Brain pericyte (primary cell): ENCODE measurements at regions not wholly inside any gene's neighbourhood (a gene's known extent, or its start where the extent isn't known, plus 50 kb on each side); places are given as distances from the start of the nearest gene placed in this dataset.

Source experiments
- DNase-seq: peaks from one replicate; pipeline ENCODE4 v3.0.0-alpha.2; 2012; ENCODE audit warnings: low read depth, low spot score

GRCh38 chr7:35339811-35340210 lies 85.9 kb upstream of the TBX20 start:
- DNase-seq, result no peak

GRCh38 chr7:35336444-35336843 lies 82.5 kb upstream of the TBX20 start:
- no peak for DNase-seq

DNA sequence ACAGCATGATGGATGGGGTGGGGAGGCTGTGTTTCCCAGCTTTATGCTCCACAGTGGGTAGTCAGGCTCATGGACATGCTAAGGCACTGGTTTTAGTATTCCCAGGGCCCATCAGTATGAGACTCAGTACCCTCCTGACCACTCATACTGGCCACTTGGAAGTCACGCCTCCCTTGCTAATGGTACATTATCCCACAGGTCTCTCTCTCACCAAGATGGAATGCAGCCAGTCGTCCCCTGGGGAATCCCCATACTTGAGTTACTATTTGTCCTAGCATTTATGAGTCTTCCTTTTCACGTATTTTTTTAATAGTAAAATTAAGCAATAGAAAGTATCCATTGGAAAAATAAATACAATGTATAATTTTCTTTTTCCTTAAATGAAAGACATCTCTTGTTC lies 80.6 kb upstream of the TBX20 start:
- DNase-seq, result no peak

- no peak for DNase-seq
Measured at GRCh38 chr7:35333265-35333664, 79.4 kb upstream of the TBX20 start.

GRCh38 chr7:35331730-35332678 lies 78.1 kb upstream of the TBX20 start:
- no peak for DNase-seq

DNA sequence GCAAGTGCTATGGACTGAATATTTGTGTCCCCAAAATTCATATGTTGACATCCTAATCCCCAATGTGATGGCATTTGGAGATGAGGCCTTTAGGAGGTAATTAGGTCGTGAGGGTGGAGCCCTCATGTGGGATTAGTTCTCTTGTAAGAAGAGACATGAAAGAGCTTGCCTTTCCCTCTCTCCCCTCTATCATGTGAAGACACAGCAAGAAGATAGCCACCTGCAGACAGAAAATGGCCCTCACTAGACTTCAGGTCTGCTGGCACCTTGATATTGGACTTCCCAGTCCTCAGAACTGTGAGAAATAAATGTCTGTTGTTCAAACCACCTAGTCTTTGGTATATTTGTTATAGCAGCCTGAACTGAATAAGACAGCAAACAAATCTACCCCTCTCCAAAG lies 75.1 kb upstream of the TBX20 start:
- DNase-seq, result no peak

GRCh38 chr7:35319606-35320005 lies 65.7 kb upstream of the TBX20 start:
- no peak for DNase-seq

DNA sequence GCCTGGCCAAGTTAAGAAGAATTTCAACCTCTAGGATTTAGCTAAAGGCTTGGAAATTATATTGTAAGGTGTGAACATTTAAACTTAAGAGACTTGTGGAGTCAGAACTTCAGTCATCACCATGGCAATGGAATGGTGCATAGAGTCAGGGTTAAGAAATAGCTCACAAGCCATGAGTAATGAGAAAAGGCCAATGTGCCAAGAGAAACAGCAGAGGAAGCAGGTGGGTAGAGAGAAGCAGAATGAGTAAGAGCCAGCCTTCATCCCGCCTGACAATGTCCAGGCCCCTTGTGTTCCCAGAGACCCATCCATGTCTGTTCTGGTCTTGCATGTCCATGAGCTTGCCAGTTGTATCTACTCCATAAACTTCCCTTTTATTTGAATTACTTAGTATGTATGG lies 62.6 kb upstream of the TBX20 start:
- DNase-seq, result no peak

GRCh38 chr7:35315517-35315916 lies 61.6 kb upstream of the TBX20 start:
- no peak for DNase-seq

GRCh38 chr7:35314354-35314753 lies 60.5 kb upstream of the TBX20 start:
- DNase-seq, result no peak

DNA sequence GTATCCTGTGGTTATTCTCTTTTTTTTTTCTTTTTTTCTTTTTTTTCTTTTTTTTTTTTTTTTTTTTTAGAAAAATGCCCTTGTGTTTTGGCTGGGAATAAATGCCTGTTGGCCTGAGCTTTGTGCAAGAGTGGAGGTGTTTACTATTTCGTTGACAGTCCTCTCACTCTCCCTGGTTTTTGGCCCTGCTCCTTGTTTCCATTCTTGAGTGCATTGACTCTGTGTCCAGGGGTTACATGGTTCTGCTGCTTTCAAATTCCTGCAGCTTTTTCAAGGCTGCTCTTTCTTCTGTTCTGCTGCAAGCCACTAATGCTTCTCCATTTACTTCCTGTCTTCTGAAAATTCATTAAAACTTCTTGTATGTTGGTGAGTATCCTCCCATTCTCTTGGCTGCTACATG lies 59.7 kb upstream of the TBX20 start:
- no peak for DNase-seq
